GM23338 (cell line): ENCODE measurements at regions not wholly inside any gene's neighbourhood (a gene's known extent, or its start where the extent isn't known, plus 50 kb on each side); places are given as distances from the start of the nearest gene placed in this dataset.

ENCODE experiments used
- ATAC-seq: fragments of 200-7000 bp; cut with Tn5 transposase; 3 replicates; pipeline ENCODE4 v1.9.1; 2020
- DNase-seq: peaks from one replicate; pipeline ENCODE4 v3.0.0-alpha.2; 2015; ENCODE audit warnings: low spot score
- H2AFZ ChIP-seq: fragments of 200-600 bp; sonication (generic); 2 replicates; pipeline ENCODE4 v1.8.0; 2016; ENCODE audit warnings: antibody characterized with exemption, mild to moderate bottlenecking, moderate library complexity
- H3F3A ChIP-seq: fragments of 200-600 bp; sonication (generic); replicated peaks from 2 replicates; pipeline ENCODE4 v1.8.0; 2017; ENCODE audit warnings: antibody characterized with exemption, mixed run types, low read depth
- H3K27ac ChIP-seq: fragments of 200-600 bp; sonication (generic); 2 replicates; pipeline ENCODE4 v1.6.1; 2016; ENCODE audit warnings: low read depth
- H3K27me3 ChIP-seq: fragments of 200-600 bp; sonication (generic); 2 replicates; pipeline ENCODE4 v1.8.0; 2016; ENCODE audit warnings: mild to moderate bottlenecking, mixed run types, moderate library complexity; ENCODE audit not compliant: insufficient read depth
- H3K36me3 ChIP-seq: fragments of 200-600 bp; sonication (generic); 2 replicates; pipeline ENCODE4 v1.8.0; 2016; ENCODE audit warnings: mild to moderate bottlenecking; ENCODE audit not compliant: insufficient read depth
- H3K4me1 ChIP-seq: fragments of 200-600 bp; sonication (generic); 2 replicates; pipeline ENCODE4 v1.8.0; 2016; ENCODE audit warnings: mild to moderate bottlenecking, moderate library complexity; ENCODE audit not compliant: insufficient read depth
- H3K4me2 ChIP-seq: fragments of 200-600 bp; sonication (generic); 2 replicates; pipeline ENCODE4 v1.7.1; 2017; ENCODE audit warnings: mixed run types
- H3K4me3 ChIP-seq: fragments of 200-600 bp; sonication (generic); 2 replicates; pipeline ENCODE4 v1.6.1; 2016; ENCODE audit warnings: mixed run types
- H3K79me2 ChIP-seq: fragments of 200-600 bp; sonication (generic); replicated peaks from 2 replicates; pipeline ENCODE4 v1.8.0; 2017; ENCODE audit warnings: mild to moderate bottlenecking; ENCODE audit not compliant: insufficient read depth
- H3K9me2 ChIP-seq: fragments of 200-600 bp; sonication (generic); 2 replicates; pipeline ENCODE4 v1.8.0; 2017; ENCODE audit not compliant: insufficient read depth
- H4K20me1 ChIP-seq: fragments of 200-600 bp; sonication (generic); replicated peaks from 2 replicates; pipeline ENCODE4 v1.8.0; 2017; ENCODE audit warnings: mild to moderate bottlenecking; ENCODE audit not compliant: insufficient read depth
- H3K27ac Mint-ChIP-seq: 2 replicates; pipeline ENCODE4 v1.8.0; 2020; ENCODE audit warnings: inconsistent platforms, mild to moderate bottlenecking, moderate library complexity, mixed read lengths
- H3K27me3 Mint-ChIP-seq: 3 replicates; pipeline ENCODE4 v1.8.0; 2022; ENCODE audit warnings: low read depth, mild to moderate bottlenecking, moderate library complexity, mixed read lengths, inconsistent platforms; ENCODE audit not compliant: insufficient read depth, poor library complexity
- H3K36me3 Mint-ChIP-seq: 3 replicates; pipeline ENCODE4 v1.8.0; 2021; ENCODE audit warnings: low read depth, mild to moderate bottlenecking, inconsistent platforms, moderate library complexity, mixed read lengths
- H3K4me1 Mint-ChIP-seq: 3 replicates; pipeline ENCODE4 v1.8.0; 2020; ENCODE audit warnings: mild to moderate bottlenecking, inconsistent platforms, mixed read lengths
- H3K4me3 Mint-ChIP-seq: 3 replicates; pipeline ENCODE4 v1.8.0; 2021; ENCODE audit warnings: moderate library complexity, mild to moderate bottlenecking, inconsistent platforms, mixed read lengths
- H3K9me3 Mint-ChIP-seq: 3 replicates; pipeline ENCODE4 v1.8.0; 2020; ENCODE audit warnings: moderate library complexity, mild to moderate bottlenecking, inconsistent platforms, mixed read lengths
- CREB1 ChIP-seq: fragments of 250-450 bp; sonication (Bioruptor Pico); IDR thresholded peaks from 2 replicates; pipeline ENCODE4 v1.5.0; 2020; ENCODE audit warnings: low read depth, mild to moderate bottlenecking, moderate library complexity
- EZH2phosphoT487 ChIP-seq: fragments of 200-600 bp; sonication (generic); IDR thresholded peaks from one replicate; pipeline ENCODE4 v1.8.1; 2018; ENCODE audit warnings: antibody characterized with exemption; ENCODE audit not compliant: unreplicated experiment
- JUNB ChIP-seq: IDR thresholded peaks from one replicate; pipeline ENCODE4 v1.6.1; 2016; ENCODE audit warnings: antibody characterized with exemption; ENCODE audit not compliant: unreplicated experiment
- POLR2AphosphoS5 ChIP-seq: IDR thresholded peaks from 2 replicates; pipeline ENCODE4 v1.6.1; 2016; ENCODE audit warnings: antibody characterized with exemption, low read depth
- STAT1 ChIP-seq: IDR thresholded peaks from one replicate; pipeline ENCODE4 v1.6.1; 2016; ENCODE audit warnings: antibody characterized with exemption; ENCODE audit not compliant: unreplicated experiment
- ZNF114 ChIP-seq: fragments of 250-450 bp; sonication (Bioruptor Pico); IDR thresholded peaks from 2 replicates; pipeline ENCODE4 v1.5.0; 2020; ENCODE audit warnings: mild to moderate bottlenecking, moderate library complexity
- ZNF331 ChIP-seq: fragments of 250-450 bp; sonication (Bioruptor Pico); IDR thresholded peaks from 2 replicates; pipeline ENCODE4 v1.5.0; 2020; ENCODE audit warnings: low read depth, mild to moderate bottlenecking, moderate library complexity
- TF ChIP-seq, protein P1 (sequence below): fragments of 250-450 bp; sonication (Bioruptor Pico); IDR thresholded peaks from 2 replicates; pipeline ENCODE4 v1.5.0; 2020; ENCODE audit warnings: mild to moderate bottlenecking, moderate library complexity
- TF ChIP-seq, protein P2 (sequence below): IDR thresholded peaks from 2 replicates; pipeline ENCODE4 v1.6.1; 2016; ENCODE audit warnings: antibody characterized with exemption

DNA sequence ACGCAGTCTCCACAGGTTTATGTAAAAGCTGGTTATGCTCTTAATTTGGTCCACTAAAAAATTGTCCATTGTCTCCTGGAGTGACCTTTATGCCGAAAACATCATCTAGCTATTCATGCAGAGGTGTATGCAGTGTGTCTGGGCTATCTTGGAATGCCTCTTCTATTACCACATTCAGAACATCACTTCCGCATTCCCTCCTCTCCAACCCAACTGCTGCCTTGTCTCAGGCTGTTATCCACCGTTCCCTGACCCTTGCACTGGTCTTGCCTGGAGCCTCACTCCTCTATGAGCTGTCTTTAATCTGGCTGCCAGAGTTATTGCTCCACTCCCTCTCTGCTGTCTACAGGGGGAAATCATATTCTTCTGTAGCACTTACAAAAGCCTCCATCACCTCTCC lies 214.1 kb upstream of the ANKRD55 start (continued):
- TF ChIP-seq, protein P1, sequence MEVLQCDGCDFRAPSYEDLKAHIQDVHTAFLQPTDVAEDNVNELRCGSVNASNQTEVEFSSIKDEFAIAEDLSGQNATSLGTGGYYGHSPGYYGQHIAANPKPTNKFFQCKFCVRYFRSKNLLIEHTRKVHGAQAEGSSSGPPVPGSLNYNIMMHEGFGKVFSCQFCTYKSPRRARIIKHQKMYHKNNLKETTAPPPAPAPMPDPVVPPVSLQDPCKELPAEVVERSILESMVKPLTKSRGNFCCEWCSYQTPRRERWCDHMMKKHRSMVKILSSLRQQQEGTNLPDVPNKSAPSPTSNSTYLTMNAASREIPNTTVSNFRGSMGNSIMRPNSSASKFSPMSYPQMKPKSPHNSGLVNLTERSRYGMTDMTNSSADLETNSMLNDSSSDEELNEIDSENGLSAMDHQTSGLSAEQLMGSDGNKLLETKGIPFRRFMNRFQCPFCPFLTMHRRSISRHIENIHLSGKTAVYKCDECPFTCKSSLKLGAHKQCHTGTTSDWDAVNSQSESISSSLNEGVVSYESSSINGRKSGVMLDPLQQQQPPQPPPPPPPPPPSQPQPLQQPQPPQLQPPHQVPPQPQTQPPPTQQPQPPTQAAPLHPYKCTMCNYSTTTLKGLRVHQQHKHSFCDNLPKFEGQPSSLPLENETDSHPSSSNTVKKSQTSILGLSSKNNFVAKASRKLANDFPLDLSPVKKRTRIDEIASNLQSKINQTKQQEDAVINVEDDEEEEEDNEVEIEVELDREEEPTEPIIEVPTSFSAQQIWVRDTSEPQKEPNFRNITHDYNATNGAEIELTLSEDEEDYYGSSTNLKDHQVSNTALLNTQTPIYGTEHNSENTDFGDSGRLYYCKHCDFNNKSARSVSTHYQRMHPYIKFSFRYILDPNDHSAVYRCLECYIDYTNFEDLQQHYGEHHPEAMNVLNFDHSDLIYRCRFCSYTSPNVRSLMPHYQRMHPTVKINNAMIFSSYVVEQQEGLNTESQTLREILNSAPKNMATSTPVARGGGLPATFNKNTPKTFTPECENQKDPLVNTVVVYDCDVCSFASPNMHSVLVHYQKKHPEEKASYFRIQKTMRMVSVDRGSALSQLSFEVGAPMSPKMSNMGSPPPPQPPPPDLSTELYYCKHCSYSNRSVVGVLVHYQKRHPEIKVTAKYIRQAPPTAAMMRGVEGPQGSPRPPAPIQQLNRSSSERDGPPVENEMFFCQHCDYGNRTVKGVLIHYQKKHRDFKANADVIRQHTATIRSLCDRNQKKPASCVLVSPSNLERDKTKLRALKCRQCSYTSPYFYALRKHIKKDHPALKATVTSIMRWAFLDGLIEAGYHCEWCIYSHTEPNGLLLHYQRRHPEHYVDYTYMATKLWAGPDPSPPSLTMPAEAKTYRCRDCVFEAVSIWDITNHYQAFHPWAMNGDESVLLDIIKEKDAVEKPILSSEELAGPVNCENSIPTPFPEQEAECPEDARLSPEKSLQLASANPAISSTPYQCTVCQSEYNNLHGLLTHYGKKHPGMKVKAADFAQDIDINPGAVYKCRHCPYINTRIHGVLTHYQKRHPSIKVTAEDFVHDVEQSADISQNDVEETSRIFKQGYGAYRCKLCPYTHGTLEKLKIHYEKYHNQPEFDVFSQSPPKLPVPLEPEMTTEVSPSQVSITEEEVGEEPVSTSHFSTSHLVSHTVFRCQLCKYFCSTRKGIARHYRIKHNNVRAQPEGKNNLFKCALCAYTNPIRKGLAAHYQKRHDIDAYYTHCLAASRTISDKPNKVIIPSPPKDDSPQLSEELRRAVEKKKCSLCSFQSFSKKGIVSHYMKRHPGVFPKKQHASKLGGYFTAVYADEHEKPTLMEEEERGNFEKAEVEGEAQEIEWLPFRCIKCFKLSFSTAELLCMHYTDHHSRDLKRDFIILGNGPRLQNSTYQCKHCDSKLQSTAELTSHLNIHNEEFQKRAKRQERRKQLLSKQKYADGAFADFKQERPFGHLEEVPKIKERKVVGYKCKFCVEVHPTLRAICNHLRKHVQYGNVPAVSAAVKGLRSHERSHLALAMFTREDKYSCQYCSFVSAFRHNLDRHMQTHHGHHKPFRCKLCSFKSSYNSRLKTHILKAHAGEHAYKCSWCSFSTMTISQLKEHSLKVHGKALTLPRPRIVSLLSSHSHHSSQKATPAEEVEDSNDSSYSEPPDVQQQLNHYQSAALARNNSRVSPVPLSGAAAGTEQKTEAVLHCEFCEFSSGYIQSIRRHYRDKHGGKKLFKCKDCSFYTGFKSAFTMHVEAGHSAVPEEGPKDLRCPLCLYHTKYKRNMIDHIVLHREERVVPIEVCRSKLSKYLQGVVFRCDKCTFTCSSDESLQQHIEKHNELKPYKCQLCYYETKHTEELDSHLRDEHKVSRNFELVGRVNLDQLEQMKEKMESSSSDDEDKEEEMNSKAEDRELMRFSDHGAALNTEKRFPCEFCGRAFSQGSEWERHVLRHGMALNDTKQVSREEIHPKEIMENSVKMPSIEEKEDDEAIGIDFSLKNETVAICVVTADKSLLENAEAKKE (CRISPR knock-in tag), result no peak
- TF ChIP-seq EZH2phosphoT487, result no peak

DNA sequence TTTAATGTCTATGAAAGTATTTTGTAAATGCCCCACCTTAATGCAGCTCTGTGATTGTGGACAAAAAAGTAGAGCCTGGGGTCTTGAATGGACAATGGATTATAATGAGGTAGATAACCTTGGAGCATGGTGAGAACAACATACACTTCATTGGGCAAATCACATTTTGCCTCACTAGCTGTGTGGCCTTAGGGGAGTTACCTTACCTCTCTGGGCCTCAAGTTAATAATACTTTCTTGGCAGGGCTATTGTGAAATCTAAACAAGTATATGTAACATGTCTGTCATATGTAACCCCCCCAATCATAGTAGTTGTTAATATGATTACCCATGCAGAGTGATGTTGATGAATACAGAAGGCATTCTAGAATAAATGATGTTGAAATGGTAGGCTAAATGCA lies 213.6 kb upstream of the ANKRD55 start:
- Mint-ChIP-seq H3K36me3 (no peaks in the 10 kb centered on the region), H3K4me3 (no peak overlapping the region), H3K4me1 (no peaks in the 10 kb centered on the region), H3K9me3 (no peaks in the 10 kb centered on the region), H3K27me3 (peaks cover 2% of the 10 kb centered on the region), H3K27ac (no peak overlapping the region)
- Histone ChIP-seq H3K4me1 (no peaks in the 10 kb centered on the region), H3K27ac (no peak overlapping the region), H3K4me2 (no peak overlapping the region), H3K79me2 (no peaks in the 10 kb centered on the region), H3F3A (no peaks in the 10 kb centered on the region), H3K36me3 (no peaks in the 10 kb centered on the region), H3K27me3 (no peaks in the 10 kb centered on the region), H3K9me2 (peaks cover 5% of the 10 kb centered on the region; the same call in 1 of the 2 replicates), H2AFZ (no peak overlapping the region), H4K20me1 (no peaks in the 10 kb centered on the region), H3K4me3 (no peak overlapping the region)
- ATAC-seq (no peak), DNase-seq (no peak)
- TF ChIP-seq POLR2AphosphoS5 (no peak), ZNF331 (CRISPR knock-in tag) (no peak), STAT1 (no peak), EZH2phosphoT487 (no peak), ZNF114 (CRISPR knock-in tag) (no peak), JUNB (no peak), CREB1 (CRISPR knock-in tag) (no peak)
- TF ChIP-seq, protein P1 (CRISPR knock-in tag), result no peak
- TF ChIP-seq, protein P2, sequence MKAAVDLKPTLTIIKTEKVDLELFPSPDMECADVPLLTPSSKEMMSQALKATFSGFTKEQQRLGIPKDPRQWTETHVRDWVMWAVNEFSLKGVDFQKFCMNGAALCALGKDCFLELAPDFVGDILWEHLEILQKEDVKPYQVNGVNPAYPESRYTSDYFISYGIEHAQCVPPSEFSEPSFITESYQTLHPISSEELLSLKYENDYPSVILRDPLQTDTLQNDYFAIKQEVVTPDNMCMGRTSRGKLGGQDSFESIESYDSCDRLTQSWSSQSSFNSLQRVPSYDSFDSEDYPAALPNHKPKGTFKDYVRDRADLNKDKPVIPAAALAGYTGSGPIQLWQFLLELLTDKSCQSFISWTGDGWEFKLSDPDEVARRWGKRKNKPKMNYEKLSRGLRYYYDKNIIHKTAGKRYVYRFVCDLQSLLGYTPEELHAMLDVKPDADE, result no peak
